ENCODE measurements at regions not wholly inside any gene's neighbourhood (a gene's known extent, or its start where the extent isn't known, plus 50 kb on each side); places are given as distances from the start of the nearest gene placed in this dataset.

- peaks cover 0 to 2% (median 0%) of the 10 kb centered on the region in 4 donors for H3K27me3 ChIP-seq (ENCODE audit: control insufficient read depth in 4 of 4, insufficient read depth in 4 of 4, low read length in 3 of 4)
- DNase-seq (ENCODE audit: low spot score), result no peak
- no peak overlapping the region for H3K4me3 ChIP-seq (ENCODE audit: low read depth in 1 of 3, low read length in 3 of 3)
- no peaks in the 10 kb centered on the region for H3K4me1 ChIP-seq (ENCODE audit: control insufficient read depth in 4 of 4, insufficient read depth in 4 of 4, low read length in 3 of 4)
- no peak for TF ChIP-seq ATF3 (IDR thresholded peaks at IDR 0.05)
- TF ChIP-seq YY1 (IDR thresholded peaks at IDR 0.05), result no peak
- TF ChIP-seq NR2F2 (IDR thresholded peaks at IDR 0.05), result no peak
- no peak overlapping the region for H3K9ac ChIP-seq (ENCODE audit: low read depth in 1 of 2, low read length in 2 of 2)
- WGBS, result 84% methylated on average over 4 of the region's 4 CpGs
- no peaks in the 10 kb centered on the region for H3K36me3 ChIP-seq (ENCODE audit: control insufficient read depth in 4 of 4, insufficient read depth in 3 of 4, low read depth in 1 of 4, low read length in 3 of 4)
- H3K9me3 ChIP-seq (ENCODE audit: control insufficient read depth in 4 of 4, low read length in 3 of 4), result no peaks in the 10 kb centered on the region
- no peak overlapping the region for H3K27ac ChIP-seq (ENCODE audit: low read depth in 1 of 2, low read length in 2 of 2)
These were observed 84.0 kb upstream of the PTPRR start for GRCh38 chr12:71004578-71004977.

- WGBS, result 95% methylated on average over 1 of the region's 1 CpG
- no peaks in the 10 kb centered on the region for H3K36me3 ChIP-seq (ENCODE audit: control insufficient read depth in 4 of 4, insufficient read depth in 3 of 4, low read depth in 1 of 4, low read length in 3 of 4)
- no peaks in the 10 kb centered on the region for H3K4me1 ChIP-seq (ENCODE audit: control insufficient read depth in 4 of 4, insufficient read depth in 4 of 4, low read length in 3 of 4)
- TF ChIP-seq NR2F2 (IDR thresholded peaks at IDR 0.05), result no peak
- TF ChIP-seq MAX (IDR thresholded peaks at IDR 0.05), result no peak
- TF ChIP-seq FOXA2 (IDR thresholded peaks at IDR 0.05), result no peak
- TF ChIP-seq HNF4A (conservative IDR thresholded peaks at IDR 0.05), result no peak
- no peak for TF ChIP-seq FOXA1 (IDR thresholded peaks at IDR 0.05)
- TF ChIP-seq EGR1 (IDR thresholded peaks at IDR 0.05; ENCODE audit: low read depth in 2 of 2), result no peak
- H3K4me3 ChIP-seq (ENCODE audit: low read depth in 1 of 3, low read length in 3 of 3), result no peak overlapping the region
- H3K9ac ChIP-seq (ENCODE audit: low read depth in 1 of 2, low read length in 2 of 2), result no peak overlapping the region
- H3K27me3 ChIP-seq (ENCODE audit: control insufficient read depth in 4 of 4, insufficient read depth in 4 of 4, low read length in 3 of 4), result peaks cover 0 to 4% (median 0%) of the 10 kb centered on the region in 4 donors
- H3K27ac ChIP-seq (ENCODE audit: low read depth in 1 of 2, low read length in 2 of 2), result no peak overlapping the region
- no peaks in the 10 kb centered on the region for H3K9me3 ChIP-seq (ENCODE audit: control insufficient read depth in 4 of 4, low read length in 3 of 4)
- no peak for DNase-seq (ENCODE audit: low spot score)
These were observed 80.2 kb upstream of the PTPRR start for GRCh38 chr12:71000748-71001147.

- no peaks in the 10 kb centered on the region for H3K9me3 ChIP-seq (ENCODE audit: control insufficient read depth in 4 of 4, low read length in 3 of 4)
- H3K4me3 ChIP-seq (ENCODE audit: low read depth in 1 of 3, low read length in 3 of 3), result no peak overlapping the region
- DNase-seq (ENCODE audit: low spot score), result no peak
- no peak overlapping the region for H3K9ac ChIP-seq (ENCODE audit: low read depth in 1 of 2, low read length in 2 of 2)
- no peaks in the 10 kb centered on the region for H3K36me3 ChIP-seq (ENCODE audit: control insufficient read depth in 4 of 4, insufficient read depth in 3 of 4, low read depth in 1 of 4, low read length in 3 of 4)
- TF ChIP-seq NR2F2 (IDR thresholded peaks at IDR 0.05) (no peak), REST (IDR thresholded peaks at IDR 0.05) (no peak), MAX (IDR thresholded peaks at IDR 0.05) (no peak), SP1 (IDR thresholded peaks at IDR 0.05) (no peak), FOXA2 (IDR thresholded peaks at IDR 0.05) (no peak), YY1 (IDR thresholded peaks at IDR 0.05) (no peak), RAD21 (IDR thresholded peaks at IDR 0.05) (no peak)
- H3K27me3 ChIP-seq (ENCODE audit: control insufficient read depth in 4 of 4, insufficient read depth in 4 of 4, low read length in 3 of 4), result peaks cover 0 to 4% (median 0%) of the 10 kb centered on the region in 4 donors
- H3K27ac ChIP-seq (ENCODE audit: low read depth in 1 of 2, low read length in 2 of 2), result no peak overlapping the region
- WGBS, result 85% methylated on average over 2 of the region's 2 CpGs
- no peaks in the 10 kb centered on the region for H3K4me1 ChIP-seq (ENCODE audit: control insufficient read depth in 4 of 4, insufficient read depth in 4 of 4, low read length in 3 of 4)
These were observed 79.7 kb upstream of the PTPRR start for GRCh38 chr12:71000255-71000654.
